NCI-H2227 (cell line): ENCODE measurements at regions not wholly inside any gene's neighbourhood (a gene's known extent, or its start where the extent isn't known, plus 50 kb on each side); places are given as distances from the start of the nearest gene placed in this dataset.

Source experiments
- DNase-seq: peaks from one replicate; lab custom pipeline; 2025; ENCODE audit not compliant: unreplicated experiment; lab: John Stamatoyannopoulos, UW

DNA sequence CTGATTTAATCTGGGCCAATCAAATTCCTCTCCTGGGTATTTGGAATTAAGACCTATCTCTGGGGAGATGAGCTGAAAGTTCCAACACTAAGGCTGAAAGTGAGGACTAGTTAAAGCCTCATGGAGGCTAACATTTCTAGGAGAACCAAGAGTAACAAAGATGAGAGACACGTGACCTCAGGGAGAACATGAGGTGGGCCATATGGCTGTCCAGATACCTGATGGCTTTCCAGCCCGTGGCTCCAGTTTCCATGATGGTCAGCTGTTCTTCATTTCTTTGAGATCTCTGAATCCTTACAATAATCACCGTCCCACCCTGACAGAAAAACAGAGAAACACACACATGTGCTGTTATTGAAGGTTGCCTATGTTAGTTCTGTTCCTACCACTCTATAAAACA, 66.1 kb downstream of the LEPR start:
- DNase-seq = no peak

DNA sequence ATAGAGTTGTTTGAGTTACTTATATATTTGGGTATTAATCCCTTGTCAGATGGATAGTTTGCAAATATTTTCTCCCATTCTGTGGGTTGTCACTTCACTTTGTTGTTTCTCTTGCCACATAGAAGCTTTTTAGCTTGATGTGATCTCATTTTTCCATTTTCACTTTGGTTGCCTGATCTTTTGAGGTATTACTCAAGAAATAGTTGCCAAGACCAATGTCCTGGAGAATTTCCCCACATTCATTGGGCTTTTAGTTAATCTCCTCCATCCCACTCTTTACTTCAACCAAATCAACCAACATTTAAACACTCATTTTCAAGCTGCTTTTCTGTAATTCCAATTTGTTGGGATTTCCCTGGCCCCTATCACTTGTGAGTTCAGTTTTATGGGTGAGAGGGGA, 69.0 kb downstream of the LEPR start:
- DNase-seq = no peak

DNA sequence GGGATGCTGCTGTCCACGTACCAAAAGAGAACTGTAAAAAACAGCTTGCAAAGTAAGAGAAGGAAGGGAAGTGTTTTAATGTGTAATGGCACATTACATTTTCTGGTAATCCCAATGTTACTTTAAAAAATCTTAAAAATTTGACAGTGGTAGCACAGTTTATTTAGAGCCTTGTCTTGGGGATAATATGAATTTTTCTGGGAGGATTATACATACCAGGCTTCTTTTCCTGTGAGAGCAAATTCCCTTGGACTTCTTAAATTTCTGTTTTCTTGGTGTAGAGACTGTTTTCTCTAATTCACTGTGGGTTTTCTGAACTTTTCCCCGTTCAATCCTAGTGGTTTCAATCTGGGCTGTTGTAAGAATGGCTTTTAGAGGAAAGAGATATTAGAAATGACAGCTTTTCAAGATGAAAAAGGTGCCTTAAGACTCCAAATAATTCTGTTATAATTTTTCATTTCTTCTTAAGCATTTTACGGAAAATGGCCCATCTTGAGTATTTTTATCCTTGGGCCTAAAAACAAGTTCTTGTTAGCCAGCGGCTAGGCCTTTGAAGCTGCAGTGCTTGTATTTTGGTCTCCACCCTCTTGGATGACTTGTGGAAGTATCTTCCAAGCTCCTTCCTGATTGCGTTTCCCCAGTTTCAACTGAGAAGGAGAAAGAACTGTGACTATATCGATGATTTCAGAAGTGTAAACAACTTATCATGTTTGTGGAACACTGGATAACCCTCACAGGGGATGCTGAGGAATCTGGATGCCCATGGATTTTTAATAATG, 70.0 kb downstream of the LEPR start:
- no peak for DNase-seq

DNA sequence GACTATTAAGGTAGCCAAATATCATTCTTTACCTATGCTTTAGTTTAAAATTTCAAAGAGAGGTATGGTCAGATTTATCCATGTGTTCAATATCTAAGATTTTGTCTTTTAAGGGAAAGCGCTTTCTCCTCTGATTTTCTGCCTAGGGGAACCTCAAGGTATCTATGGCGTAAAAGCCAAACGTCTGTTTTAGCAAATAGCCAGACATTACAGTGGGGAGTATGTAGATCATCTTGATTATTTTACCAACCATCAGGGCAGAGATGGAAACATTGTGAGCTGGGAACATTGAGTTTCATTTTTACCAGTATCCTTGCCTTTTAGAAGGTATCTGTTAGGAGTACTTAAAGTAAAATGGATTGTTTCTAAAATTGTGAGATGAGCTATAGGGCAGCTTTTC, 71.0 kb downstream of the LEPR start:
- no peak for DNase-seq

DNA sequence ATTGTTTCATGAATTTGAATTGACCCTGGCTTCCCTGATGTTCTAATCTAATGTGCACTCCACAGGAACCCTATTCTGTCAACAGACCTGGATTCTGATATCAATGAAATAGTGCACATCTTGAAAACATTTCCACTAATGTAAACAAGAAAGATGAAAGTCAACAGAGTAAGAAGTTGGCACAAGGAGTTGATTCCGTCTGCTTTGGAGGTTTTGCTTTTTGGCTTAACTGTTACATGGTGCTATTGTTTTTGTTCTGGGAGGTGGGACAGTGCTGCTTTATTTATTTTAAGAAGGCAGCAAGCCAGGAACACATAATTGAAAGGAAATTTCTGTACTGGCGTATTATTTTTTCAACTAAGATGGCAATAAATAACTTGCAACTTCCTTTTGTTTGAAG, 73.3 kb downstream of the LEPR start:
- no peak for DNase-seq

DNA sequence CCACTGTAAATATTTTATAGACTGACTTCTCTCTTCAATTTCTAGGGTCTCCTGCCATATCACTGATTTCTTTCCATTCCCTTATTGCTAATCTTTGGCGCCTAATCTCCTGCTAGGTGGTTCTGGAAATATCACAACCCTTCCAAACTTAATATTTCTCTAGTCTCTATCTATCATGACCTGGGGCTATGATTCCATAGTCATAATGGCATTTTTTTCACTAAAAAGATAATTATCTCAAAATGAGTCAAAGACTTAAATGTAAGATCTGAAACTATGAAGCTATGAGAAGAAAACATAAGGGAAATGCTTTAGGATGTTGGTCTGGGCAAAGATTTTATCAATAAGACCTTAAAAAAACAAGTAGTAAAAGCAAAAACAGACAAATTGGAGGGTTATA, 74.2 kb downstream of the LEPR start:
- no peak for DNase-seq

DNA sequence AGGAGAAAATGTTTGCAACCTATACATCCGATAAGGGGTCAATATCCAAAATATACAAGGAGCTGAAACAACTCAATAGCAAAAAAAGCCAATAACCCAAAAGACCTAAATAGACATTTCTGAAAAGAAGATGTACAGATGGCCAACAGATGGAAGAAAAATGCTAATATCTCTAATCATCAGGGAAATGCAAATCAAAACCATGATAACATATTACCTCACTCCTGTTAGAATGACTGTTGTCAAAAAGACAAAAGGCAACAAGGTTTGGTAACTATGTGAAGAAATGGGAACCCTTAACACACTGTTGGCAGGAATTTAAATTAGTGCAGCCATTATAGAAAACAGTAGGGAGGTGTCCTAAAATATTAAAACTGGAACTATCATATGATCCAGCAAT, 74.7 kb downstream of the LEPR start:
- no peak for DNase-seq

DNA sequence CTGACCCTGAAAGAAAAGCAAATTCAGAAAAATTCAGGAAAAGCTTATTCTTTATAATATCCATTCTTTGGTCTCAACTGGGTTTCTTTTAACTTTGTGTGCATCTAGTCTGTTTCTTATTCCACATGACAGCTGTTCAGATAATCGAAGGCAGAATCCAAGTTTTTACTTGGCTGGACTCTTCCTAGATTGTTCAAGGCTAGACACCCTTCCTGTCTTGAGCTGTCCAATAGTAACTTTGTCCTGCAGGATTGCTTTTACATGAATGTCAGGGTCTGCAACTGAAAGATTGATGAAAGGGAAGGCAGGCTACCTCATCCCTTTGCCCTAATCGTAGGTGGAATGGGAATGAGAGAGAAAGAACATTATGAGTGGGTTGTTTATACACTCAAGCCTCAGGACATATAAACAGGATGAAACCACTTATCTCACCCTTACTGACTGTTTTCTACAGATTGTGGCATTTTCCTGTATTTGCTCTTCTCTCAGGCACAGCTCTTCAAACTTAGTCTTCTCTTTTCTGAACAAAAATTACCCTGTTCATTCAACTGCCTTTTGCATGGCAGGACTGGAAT, 76.9 kb downstream of the LEPR start:
- DNase-seq = no peak

DNA sequence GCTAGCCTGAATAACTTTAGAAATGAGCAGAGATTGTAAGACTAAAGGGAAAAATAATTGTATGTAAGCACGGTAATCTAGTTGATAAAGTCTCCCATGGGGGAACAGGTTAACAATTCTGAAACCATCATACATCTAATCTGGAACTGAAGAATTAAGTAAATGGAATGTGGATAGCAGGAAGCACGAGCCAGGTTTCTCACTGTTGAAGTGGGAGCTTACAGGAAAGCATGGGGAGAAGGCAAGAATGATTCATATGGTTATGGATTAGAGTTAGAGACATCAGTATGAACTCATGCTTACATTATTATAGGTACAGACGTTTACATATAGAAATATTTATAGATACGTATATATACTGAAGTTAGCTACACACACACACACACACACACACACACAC, 83.0 kb downstream of the LEPR start:
- no peak for DNase-seq

DNA sequence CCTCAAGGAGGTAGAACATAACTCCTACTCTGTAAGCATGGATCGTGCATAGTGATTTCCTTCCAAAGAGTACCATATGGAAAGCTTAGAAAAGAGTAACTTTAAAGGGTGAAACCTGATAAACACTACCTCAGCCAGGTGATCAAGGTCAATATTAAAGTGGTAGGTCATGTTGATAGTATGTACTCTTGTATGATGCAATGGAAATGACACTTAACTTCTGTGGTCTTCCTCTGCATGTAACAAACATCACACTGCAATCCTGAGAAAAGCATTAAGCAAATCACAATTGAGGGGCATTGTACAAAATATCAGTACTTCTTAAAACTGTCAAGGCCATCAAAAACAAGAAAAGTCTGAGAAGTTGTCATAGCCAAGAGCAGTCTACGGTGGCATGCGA, 83.8 kb downstream of the LEPR start:
- no peak for DNase-seq

DNA sequence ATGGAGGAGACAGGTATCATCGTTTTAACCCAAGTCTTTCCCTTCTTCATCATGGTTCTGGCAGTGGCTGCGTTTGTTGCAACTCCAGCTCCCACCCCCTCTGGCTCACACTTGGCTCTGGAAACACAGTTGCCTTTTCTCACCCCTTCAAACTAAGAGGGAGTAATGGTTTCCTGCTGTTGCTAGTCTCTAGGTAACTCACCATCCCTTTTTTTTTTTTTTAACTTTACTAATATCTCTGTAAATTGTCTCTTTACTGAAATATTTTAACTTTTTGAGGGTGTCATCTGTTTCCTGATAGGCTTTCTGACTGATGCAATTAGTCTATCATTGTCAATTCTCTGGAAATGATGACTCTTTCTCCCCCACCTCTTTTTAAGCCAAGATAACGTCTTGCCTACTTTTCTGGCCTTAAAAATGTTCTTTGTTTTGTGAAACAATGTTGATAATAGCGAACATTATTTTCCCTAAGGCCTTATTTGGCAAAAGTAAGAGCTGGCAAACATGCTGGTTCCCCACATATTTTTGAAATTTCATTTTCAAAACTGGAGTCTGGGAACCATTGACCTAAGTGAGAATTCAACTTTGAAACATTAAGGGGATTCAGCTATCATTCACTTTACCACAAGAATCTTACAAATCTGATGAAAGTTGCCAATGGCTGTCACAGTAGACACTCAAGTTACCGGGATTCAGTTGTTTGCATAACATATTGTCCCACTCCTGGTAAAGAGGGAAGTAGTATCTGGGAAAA, 85.3 kb downstream of the LEPR start:
- DNase-seq = no peak

DNA sequence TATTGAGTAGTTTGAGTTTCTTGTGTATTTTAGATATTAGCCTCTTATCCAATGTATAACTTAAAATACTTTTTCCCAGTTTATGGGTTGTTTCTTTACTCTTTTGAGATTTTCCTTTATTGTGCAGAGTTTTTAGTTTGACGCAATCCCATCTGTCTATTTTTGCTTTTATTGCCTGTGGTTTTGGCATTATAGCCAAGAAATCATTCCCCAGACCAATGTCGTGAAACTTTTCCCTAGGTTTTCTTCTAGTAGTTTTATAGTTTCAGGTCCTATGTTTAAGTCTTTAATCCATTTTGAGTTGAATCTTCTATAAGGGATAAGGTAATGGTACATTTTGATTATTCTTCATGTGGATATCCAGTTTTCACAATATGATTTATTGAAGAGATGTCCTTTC, 87.6 kb downstream of the LEPR start:
- no peak for DNase-seq

DNA sequence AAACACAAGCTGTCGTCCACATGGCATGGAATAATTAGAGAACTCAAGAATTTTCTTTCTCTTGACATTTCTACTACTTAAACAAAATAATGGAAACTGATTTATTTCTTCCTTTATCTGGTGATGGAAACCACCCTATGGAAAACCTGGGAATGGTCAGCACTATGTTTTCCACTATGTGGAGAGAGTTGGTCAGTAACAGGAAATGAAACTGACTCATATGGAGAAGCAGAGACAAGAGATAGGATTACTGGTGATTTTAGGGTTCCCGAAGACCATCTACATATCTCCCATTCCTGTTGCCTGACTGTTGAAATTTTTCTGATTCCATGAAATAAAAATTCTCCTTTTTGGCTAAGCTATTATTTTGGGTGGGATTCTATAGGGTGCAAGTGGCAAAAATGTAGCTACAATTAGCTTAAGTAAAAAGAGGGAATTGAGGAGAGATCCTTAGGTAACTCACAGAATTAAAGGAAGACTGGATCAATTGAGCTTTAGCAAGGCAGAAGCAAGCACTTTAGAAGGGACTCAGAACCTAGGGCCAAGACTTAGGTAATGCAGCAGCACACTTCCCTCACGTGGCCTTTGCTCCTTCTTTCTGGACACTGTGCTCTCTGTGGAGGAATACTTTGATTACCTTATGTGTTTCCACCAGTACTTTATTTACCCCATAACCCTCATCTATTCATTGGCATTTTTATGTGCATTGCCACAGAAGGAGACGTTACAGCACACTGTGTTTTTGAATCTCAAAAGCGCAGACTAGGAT, 89.6 kb downstream of the LEPR start:
- no peak for DNase-seq

DNA sequence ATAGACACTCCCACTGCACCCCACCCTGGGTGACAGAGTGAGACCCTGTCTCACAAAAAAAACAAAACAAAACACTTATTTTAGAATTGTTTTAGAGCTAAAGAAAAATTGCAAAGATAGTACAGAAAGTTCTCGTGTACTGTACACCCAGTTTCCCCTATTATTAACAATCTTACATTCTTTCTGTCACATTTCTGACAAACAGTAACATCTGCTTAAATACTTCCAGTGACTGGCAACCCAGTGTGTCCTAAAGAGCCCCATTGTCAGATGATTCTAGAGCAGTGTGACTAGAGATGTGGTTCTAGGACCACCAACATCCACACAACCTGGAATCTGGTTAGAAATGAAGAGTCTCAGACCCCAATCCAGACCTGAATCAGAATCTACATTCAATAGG, 90.5 kb downstream of the LEPR start:
- DNase-seq = no peak

DNA sequence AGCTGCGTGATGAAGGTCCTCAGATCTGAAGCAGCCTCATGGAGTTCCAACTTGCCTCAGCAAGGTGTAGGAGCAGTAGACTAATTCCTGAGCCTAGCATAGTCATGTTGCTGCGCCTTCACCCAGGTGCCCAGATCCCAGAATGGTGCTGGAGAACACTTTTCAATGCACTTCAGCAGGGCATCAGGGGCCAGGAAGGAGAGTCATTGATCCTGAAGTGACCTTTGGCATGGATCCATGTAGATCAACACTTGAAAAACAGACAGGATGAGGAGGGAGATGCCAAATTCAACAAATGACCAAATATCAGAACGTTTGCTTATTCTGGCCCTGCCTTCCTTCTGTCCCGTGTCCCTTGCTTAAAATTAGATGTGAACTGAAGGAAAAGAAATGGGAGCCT, 91.9 kb downstream of the LEPR start:
- DNase-seq = no peak

DNA sequence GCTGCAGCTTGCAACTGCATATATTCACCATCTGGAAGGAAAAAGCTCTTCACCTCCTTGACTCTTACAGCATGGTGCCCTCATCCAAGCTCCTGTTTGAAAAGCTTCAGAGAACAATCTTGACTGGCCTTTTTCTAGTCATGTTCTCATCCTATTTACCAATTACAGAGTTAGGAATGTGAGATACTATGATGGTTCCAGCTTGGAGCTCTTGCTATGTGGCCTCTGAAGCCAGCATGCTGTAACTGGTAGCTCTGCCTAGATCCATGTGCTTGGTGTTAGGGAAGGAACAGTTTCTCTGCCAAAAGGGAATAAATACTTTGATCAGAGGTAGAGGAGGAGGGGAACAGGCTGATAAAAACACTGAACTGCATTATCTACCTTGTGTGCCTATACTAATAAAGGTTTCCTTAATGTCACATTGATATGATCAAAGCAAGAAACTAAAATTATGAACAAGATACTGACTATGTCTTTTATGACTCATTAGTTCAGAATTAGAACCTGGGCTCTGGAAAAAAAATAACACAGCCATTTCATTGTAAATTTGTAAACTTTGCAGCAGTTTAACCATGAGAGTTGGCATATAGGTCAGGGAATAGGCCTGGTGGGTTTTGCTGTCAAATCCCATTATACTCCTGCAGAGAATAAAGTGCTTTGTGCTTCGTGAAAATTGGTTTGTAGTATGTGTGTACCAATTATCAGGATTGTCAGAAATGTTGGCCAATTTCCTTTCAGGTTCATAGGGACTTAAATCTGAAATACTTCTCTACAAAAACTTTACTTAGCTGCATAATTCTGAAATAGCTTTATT, 92.7 kb downstream of the LEPR start:
- no peak for DNase-seq

DNA sequence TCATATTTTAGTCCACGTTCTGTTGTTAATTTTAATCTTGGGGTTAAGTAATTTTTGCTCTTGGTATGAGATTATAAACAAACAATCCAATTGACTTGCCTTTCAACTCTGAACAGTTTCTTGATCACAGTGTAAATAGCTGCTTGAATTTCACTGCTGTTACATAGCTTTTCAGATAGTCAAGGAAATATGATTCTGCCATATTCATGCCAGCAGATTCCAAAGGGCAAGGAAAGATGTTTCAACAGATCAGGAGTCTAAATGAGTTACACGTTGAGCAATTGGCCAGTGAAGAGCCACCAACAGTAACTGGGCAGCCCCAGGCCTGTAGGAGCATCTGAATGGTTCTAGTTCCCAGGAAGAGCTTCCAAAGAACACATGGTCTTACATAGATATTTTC, 93.6 kb downstream of the LEPR start:
- DNase-seq = no peak

DNA sequence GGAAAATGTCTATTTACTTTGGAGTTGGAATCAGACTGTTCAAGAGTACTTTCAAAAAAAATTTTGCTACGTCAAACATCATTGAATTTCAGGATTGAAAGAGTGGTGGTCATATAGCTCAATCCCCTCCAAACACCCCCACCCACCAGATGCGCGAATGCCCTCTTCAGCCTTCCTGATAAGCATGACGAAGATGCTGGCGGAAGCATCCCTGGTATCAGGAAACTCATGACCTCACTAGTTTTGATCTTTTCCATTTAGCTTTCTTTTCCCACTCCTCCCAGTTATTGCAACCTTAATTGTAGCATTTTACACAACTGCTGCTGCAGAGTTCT, 104.4 kb downstream of the LEPR start:
- DNase-seq = no peak

DNA sequence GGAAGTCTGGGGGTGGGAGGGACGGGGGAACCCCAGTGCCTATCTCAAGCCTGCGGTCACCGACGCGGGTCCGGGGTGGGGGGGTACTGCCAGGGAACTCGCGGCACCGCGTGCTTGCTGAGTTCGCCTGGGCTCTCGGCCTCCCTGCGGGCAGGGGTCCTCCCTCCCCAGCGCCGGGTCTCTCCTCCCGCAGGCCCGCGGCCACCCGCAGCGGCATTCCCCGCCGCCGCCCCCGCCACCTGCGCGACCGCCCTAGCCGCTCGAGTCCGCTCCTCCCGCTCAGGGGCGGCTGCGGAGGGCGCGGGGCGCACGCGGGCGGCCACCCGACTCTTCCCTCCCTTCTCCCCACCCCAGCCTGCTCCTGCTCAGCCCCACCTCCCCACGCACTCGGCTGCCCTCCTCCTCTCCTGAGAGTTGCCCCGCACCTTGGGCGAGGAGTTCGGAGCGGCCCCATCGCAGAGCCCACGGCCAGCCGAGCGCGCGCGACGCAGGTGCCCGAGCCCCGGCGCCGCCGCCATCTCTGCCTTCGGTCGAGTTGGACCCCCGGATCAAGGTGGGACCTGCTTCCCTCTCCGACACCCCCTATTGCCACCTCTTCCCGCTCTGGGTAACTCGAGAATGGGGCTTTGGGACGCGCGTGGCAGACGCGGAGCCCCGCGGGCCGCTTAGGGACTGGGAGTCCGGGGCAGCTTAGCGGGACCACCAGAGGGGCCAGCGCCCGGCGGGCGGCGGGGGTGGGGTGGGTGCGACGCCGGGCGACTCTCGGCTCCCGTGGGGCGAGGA, 105.0 kb downstream of the LEPR start:
- DNase-seq = peak; percentile 9

DNA sequence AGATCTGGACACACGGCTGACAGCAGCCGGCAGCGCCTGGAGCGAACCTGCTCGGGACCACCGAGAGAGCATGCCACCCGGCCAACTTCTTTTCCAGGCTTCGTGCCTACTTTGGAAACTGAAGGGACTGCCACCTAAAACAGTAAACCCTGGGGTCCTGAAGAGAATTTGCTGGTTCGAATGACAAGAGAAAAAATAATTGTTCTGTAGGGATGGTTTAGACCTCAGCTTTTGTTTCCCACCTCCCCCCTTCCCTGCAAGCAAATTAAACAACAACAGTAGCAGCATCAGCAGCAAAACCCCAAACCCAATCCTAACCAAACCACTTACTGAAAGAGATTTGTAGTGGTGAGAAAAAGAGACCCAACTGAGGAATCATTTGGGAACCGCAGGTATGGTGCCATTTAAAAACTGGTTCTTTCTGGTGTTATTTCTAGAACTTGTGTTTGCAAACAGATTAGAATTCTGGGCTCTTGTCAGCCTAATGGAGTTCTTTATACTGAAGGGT, 105.6 kb downstream of the LEPR start:
- no peak for DNase-seq
